T-helper 2 cell treated with Interferon-gamma antibody and Interleukin-4, amounts not matched to agents 100 ng/mL and 5 ng/mL, for 36 hours (primary cell): ENCODE measurements at regions not wholly inside any gene's neighbourhood (a gene's known extent, or its start where the extent isn't known, plus 50 kb on each side); places are given as distances from the start of the nearest gene placed in this dataset.

Experiments used
- intact Hi-C: fragments of 100-400 bp; cut with micrococcal nuclease; formaldehyde crosslinking; loops from one replicate; pipeline ENCODE4 v1.15.1; 2023

GRCh38 chr9:96183751-96184150, 118.2 kb downstream of the HSD17B3 start:
- intact Hi-C loops: no loop called here

- intact Hi-C loops: no loop called here
Observed at GRCh38 chr9:96178153-96178552, 123.8 kb downstream of the HSD17B3 start.

GRCh38 chr9:96177719-96178028, 124.3 kb downstream of the HSD17B3 start:
- intact Hi-C loops: no loop called here

GRCh38 chr9:96177005-96177718, 124.8 kb downstream of the HSD17B3 start:
- intact Hi-C loops: no loop called here

GRCh38 chr9:96175796-96176195, 126.2 kb downstream of the HSD17B3 start:
- intact Hi-C loops: no loop called here

- intact Hi-C loops: no loop called here
Observed at GRCh38 chr9:96175001-96175400, 127.0 kb downstream of the HSD17B3 start.

- intact Hi-C loops: no loop called here
Observed at GRCh38 chr9:96174371-96174770, 127.6 kb downstream of the HSD17B3 start.

GRCh38 chr9:96173640-96174039, 128.3 kb downstream of the HSD17B3 start:
- intact Hi-C loops: no loop called here

GRCh38 chr9:96172797-96173196, 129.2 kb downstream of the HSD17B3 start:
- intact Hi-C loops: no loop called here

GRCh38 chr9:96171728-96172127, 130.2 kb downstream of the HSD17B3 start:
- intact Hi-C loops: no loop called here

- intact Hi-C loops: no loop called here
Observed at GRCh38 chr9:96169901-96170300, 132.1 kb downstream of the HSD17B3 start.

GRCh38 chr9:96169484-96169883, 132.5 kb downstream of the HSD17B3 start:
- intact Hi-C loops: no loop called here

GRCh38 chr9:96168882-96169281, 133.1 kb downstream of the HSD17B3 start:
- intact Hi-C loops: no loop called here

GRCh38 chr9:96167011-96167410, 135.0 kb downstream of the HSD17B3 start:
- intact Hi-C loops: no loop called here

GRCh38 chr9:96164268-96164683, 137.7 kb downstream of the HSD17B3 start:
- intact Hi-C loops: no loop called here

GRCh38 chr9:96163712-96164111, 138.3 kb downstream of the HSD17B3 start:
- intact Hi-C loops: no loop called here

- intact Hi-C loops: no loop called here
Observed at GRCh38 chr9:96163161-96163560, 138.8 kb downstream of the HSD17B3 start.

GRCh38 chr9:96161819-96162218, 140.2 kb downstream of the HSD17B3 start:
- intact Hi-C loops: no loop called here

- intact Hi-C loops: no loop called here
Observed at GRCh38 chr9:96160866-96161265, 141.1 kb downstream of the HSD17B3 start.

- intact Hi-C loops: no loop called here
Observed at GRCh38 chr9:96160168-96160567, 141.8 kb downstream of the HSD17B3 start.

- intact Hi-C loops: no loop called here
Observed at GRCh38 chr9:96159596-96159995, 142.4 kb downstream of the HSD17B3 start.

GRCh38 chr9:96158909-96159575, 142.9 kb downstream of the HSD17B3 start:
- intact Hi-C loops: no loop called here

GRCh38 chr9:96158147-96158546, 143.8 kb downstream of the HSD17B3 start:
- intact Hi-C loops: no loop called here
